MM.1S (cell line): ENCODE measurements at regions not wholly inside any gene's neighbourhood (a gene's known extent, or its start where the extent isn't known, plus 50 kb on each side); places are given as distances from the start of the nearest gene placed in this dataset.

Experiments used
- EZH2phosphoT487 ChIP-seq: fragments of 300-600 bp; sonication (generic); IDR thresholded peaks from 2 replicates; pipeline ENCODE4 v1.6.1; 2018; ENCODE audit warnings: antibody characterized with exemption, low read length
- TF ChIP-seq, protein P1 (sequence below): fragments of 300-600 bp; sonication (generic); IDR thresholded peaks from 2 replicates; pipeline ENCODE4 v1.5.1; 2016; ENCODE audit warnings: antibody characterized with exemption, low read length, mixed read lengths

DNA sequence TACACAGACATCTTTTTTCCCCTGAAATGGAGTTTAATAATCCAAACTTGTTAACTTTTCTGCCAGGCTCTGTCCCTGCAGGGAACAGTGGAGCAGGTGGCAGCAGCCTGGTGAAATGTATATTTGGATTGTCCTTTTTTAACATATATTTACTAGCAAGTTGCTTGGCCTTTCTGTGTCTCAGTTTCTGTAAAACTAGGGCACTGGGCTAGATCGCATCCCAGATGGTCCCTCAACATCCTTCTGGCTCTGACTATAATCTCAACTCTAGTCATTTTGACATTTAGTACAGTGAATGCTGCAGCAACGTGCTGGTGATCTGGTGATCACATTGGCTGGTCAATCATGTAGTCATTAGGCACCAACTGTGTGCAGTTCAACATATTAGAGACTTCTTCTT lies 80.4 kb downstream of the LBH start:
- TF ChIP-seq, protein P1, sequence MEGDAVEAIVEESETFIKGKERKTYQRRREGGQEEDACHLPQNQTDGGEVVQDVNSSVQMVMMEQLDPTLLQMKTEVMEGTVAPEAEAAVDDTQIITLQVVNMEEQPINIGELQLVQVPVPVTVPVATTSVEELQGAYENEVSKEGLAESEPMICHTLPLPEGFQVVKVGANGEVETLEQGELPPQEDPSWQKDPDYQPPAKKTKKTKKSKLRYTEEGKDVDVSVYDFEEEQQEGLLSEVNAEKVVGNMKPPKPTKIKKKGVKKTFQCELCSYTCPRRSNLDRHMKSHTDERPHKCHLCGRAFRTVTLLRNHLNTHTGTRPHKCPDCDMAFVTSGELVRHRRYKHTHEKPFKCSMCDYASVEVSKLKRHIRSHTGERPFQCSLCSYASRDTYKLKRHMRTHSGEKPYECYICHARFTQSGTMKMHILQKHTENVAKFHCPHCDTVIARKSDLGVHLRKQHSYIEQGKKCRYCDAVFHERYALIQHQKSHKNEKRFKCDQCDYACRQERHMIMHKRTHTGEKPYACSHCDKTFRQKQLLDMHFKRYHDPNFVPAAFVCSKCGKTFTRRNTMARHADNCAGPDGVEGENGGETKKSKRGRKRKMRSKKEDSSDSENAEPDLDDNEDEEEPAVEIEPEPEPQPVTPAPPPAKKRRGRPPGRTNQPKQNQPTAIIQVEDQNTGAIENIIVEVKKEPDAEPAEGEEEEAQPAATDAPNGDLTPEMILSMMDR, result no peak
- TF ChIP-seq EZH2phosphoT487, result no peak
